ENCODE measurements at regions not wholly inside any gene's neighbourhood (a gene's known extent, or its start where the extent isn't known, plus 50 kb on each side); places are given as distances from the start of the nearest gene placed in this dataset.
A peak's percentile ranks its signal among the peaks of the same experiment; 100 is the strongest.

DNA sequence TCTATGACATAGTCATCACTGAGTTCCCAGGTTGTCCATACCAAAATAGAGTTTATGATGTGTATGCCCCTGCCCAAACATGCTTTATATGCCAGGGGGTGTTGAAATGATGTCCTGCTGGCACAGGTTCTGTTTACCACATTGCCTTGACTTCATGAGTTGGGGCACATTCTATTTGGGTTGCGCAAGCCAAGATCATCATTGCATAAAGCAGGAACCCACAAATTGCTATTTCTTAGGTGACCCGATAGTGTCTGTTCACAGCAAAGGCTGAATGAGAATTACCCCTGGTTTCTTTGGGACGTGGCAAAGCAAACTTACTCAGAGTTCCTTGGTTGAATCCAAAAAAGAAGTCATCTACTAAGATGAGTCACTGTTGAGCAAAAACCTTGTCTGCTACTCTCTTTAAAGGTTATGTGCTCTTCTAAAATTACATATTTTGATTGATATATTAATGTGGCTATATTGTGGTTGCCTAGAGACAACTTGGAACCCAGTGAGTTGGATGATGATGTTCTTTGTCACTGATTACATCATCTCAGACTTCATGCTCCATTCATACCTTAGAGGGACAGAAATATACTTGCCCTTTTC is 912.6 kb upstream of the SOX9 start:
- no peak for TF ChIP-seq TAF1 (IDR thresholded peaks at IDR 0.05; ENCODE audit: low read depth)
- TF ChIP-seq YY1 (IDR thresholded peaks at IDR 0.05; ENCODE audit: low read depth), result no peak
- TF ChIP-seq EP300 (IDR thresholded peaks at IDR 0.05; ENCODE audit: borderline replicate concordance), result no peak
- no peak for TF ChIP-seq REST (IDR thresholded peaks at IDR 0.05; ENCODE audit: low read depth)
- no peak for TF ChIP-seq RAD21 (IDR thresholded peaks at IDR 0.05; ENCODE audit: low read depth)
- peak; percentile 48 for TF ChIP-seq CEBPB (IDR thresholded peaks at IDR 0.05)
- TF ChIP-seq NFIC (IDR thresholded peaks at IDR 0.05), result no peak
- TF ChIP-seq CREB1 (IDR thresholded peaks at IDR 0.05; ENCODE audit: low read depth), result no peak
- TF ChIP-seq, protein P1, sequence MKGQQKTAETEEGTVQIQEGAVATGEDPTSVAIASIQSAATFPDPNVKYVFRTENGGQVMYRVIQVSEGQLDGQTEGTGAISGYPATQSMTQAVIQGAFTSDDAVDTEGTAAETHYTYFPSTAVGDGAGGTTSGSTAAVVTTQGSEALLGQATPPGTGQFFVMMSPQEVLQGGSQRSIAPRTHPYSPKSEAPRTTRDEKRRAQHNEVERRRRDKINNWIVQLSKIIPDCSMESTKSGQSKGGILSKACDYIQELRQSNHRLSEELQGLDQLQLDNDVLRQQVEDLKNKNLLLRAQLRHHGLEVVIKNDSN (IDR thresholded peaks at IDR 0.05), result no peak

DNA sequence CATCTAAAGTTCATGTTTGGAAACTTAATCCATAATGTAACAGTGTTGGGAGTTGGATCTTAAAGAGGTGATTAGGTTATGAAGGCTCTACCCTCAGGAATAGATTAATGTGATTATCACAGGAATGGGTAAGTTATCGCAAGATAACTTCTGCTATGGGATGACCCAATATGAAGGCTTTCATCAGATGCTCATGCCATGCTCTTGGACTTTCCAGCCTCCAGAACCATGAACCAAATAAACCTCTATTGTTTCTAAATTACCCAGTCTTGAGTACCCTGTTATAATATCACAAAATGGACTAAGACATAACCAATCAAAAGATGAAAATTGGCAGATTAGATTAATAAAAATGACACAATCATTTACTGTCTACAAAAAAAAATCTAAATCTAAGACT is 906.9 kb upstream of the SOX9 start:
- no peak for TF ChIP-seq RAD21 (IDR thresholded peaks at IDR 0.05; ENCODE audit: low read depth)
- no peak for TF ChIP-seq CEBPB (IDR thresholded peaks at IDR 0.05)
- TF ChIP-seq MAX (IDR thresholded peaks at IDR 0.05), result no peak
- TF ChIP-seq TCF12 (IDR thresholded peaks at IDR 0.05; ENCODE audit: low read depth), result no peak
- no peak for TF ChIP-seq EGR1 (IDR thresholded peaks at IDR 0.05)
- TF ChIP-seq ZBTB7A (IDR thresholded peaks at IDR 0.05; ENCODE audit: low read depth), result no peak
- TF ChIP-seq TAF1 (IDR thresholded peaks at IDR 0.05; ENCODE audit: low read depth), result no peak
- no peak for TF ChIP-seq NFIC (IDR thresholded peaks at IDR 0.05)

DNA sequence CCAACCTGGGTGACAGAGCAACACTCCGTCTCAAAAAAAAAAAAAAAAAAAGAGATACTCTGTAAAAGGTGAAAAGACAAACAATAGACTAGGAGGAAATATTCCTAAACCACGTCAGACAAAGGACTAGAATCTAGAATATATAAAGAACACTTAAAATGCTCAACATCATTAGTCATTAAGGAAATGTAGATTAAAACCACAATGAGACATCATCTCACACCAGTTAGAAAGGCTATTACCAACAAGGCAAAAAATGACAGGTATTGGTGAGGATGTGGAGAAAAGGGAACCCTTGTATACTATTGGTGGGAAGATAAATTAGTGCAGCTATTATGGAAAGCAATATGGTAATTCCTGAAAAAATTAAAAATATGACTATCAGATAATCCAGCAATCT is 903.1 kb upstream of the SOX9 start:
- TF ChIP-seq TCF12 (IDR thresholded peaks at IDR 0.05; ENCODE audit: low read depth) (no peak), CEBPB (IDR thresholded peaks at IDR 0.05) (no peak), EGR1 (IDR thresholded peaks at IDR 0.05) (no peak), NFIC (IDR thresholded peaks at IDR 0.05) (no peak), YY1 (IDR thresholded peaks at IDR 0.05; ENCODE audit: low read depth) (no peak), RAD21 (IDR thresholded peaks at IDR 0.05; ENCODE audit: low read depth) (no peak), TEAD4 (IDR thresholded peaks at IDR 0.05) (no peak), EP300 (IDR thresholded peaks at IDR 0.05; ENCODE audit: borderline replicate concordance) (no peak)
- TF ChIP-seq, protein P1 (IDR thresholded peaks at IDR 0.05), result no peak

- no peak for TF ChIP-seq RAD21 (IDR thresholded peaks at IDR 0.05; ENCODE audit: low read depth)
- TF ChIP-seq NFIC (IDR thresholded peaks at IDR 0.05), result peak; percentile 74
Observed at GRCh38 chr17:71224824-71225575, 895.8 kb upstream of the SOX9 start.

DNA sequence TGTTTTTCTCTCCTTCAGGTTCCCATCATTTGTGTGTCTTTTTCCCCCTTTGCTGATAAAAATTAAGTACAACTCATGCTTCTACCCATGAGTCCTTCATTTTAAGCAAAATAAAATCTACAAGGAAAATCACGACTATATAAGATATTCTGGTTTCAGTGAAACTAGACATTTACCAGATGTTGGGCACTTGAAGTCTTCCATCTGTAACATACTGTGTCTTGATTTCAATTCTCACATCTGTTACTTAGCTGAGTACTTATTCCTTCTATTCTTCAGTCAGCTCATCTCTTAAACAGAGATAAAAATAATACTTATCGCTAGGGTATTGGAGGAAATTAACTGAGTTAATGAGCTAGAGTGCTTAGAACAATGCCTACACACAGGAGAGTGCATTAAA is 893.0 kb upstream of the SOX9 start:
- TF ChIP-seq RAD21 (IDR thresholded peaks at IDR 0.05; ENCODE audit: low read depth), result no peak

- TF ChIP-seq RAD21 (IDR thresholded peaks at IDR 0.05; ENCODE audit: low read depth) (no peak), EGR1 (IDR thresholded peaks at IDR 0.05) (no peak), FOXM1 (IDR thresholded peaks at IDR 0.05; ENCODE audit: borderline replicate concordance, low read depth) (no peak), TAF1 (IDR thresholded peaks at IDR 0.05; ENCODE audit: low read depth) (no peak), YY1 (IDR thresholded peaks at IDR 0.05; ENCODE audit: low read depth) (no peak), REST (IDR thresholded peaks at IDR 0.05; ENCODE audit: low read depth) (no peak), MAX (IDR thresholded peaks at IDR 0.05) (no peak), ZBTB7A (IDR thresholded peaks at IDR 0.05; ENCODE audit: low read depth) (no peak), TCF12 (IDR thresholded peaks at IDR 0.05; ENCODE audit: low read depth) (no peak), NFIC (IDR thresholded peaks at IDR 0.05) (no peak), TEAD4 (IDR thresholded peaks at IDR 0.05) (no peak), CEBPB (IDR thresholded peaks at IDR 0.05) (no peak)
- TF ChIP-seq, protein P1 (IDR thresholded peaks at IDR 0.05), result no peak
Observed at GRCh38 chr17:71229070-71229469, 891.8 kb upstream of the SOX9 start.
